ENCODE measurements at regions not wholly inside any gene's neighbourhood (a gene's known extent, or its start where the extent isn't known, plus 50 kb on each side); places are given as distances from the start of the nearest gene placed in this dataset.

- H3K4me1 ChIP-seq (ENCODE audit: control insufficient read depth, insufficient read depth, low read length): no peaks in the 10 kb centered on the region
- H3K9ac ChIP-seq (ENCODE audit: control insufficient read depth, insufficient read depth, low read length): no peak overlapping the region
- CTCF ChIA-PET: no interaction called here
- SMC1A ChIA-PET (ENCODE audit: uncharacterized antibody, unreplicated experiment): no interaction called here
- no peaks in the 10 kb centered on the region for H3K27me3 ChIP-seq (replicated peaks in 1 of 2; ENCODE audit: control insufficient read depth in 2 of 2, insufficient read depth in 2 of 2, low read length in 1 of 2)
- TF ChIP-seq RELA (IDR thresholded peaks at IDR 0.05; ENCODE audit: borderline replicate concordance, partially characterized antibody) (no peak), CBX5 (IDR thresholded peaks at IDR 0.05; ENCODE audit: low read depth) (no peak), TAF1 (IDR thresholded peaks at IDR 0.05; ENCODE audit: borderline replicate concordance, low read depth, low read length) (no peak), SPI1 (IDR thresholded peaks at IDR 0.05; ENCODE audit: borderline replicate concordance, insufficient read depth, low read depth, low read length) (no peak), ZNF274 (IDR thresholded peaks at IDR 0.05; ENCODE audit: insufficient read depth, insufficient read length) (no peak)
- H3K79me2 ChIP-seq (ENCODE audit: control insufficient read depth, insufficient read depth, low read length): no peaks in the 10 kb centered on the region
- no peak for ATAC-seq
- POLR2A ChIA-PET: no interaction called here
- in situ Hi-C loops (cut with MboI): no loop called here
- DNase-seq (ENCODE audit: low read depth, low spot score): no peak
- no peak for FAIRE-seq
- no TSS peak for BruUV-seq (replicated peaks)
- WGBS (ENCODE audit: insufficient coverage, insufficient replicate concordance, low lambda C conversion rate, missing lambda C conversion rate): 33% methylated on average over 6 of the region's 6 CpGs
- no peaks in the 10 kb centered on the region for H3K36me3 ChIP-seq (ENCODE audit: control insufficient read depth in 2 of 2, insufficient read depth in 2 of 2, low read length in 1 of 2)
- no peak overlapping the region for H3K4me3 ChIP-seq
- no peak overlapping the region for H2AFZ ChIP-seq (ENCODE audit: control insufficient read depth, low read depth, low read length)
- no peak overlapping the region for H3K27ac ChIP-seq (ENCODE audit: control insufficient read depth, insufficient read depth)
- no peak overlapping the region for H3K4me2 ChIP-seq (ENCODE audit: control insufficient read depth, insufficient read depth)
- no peaks in the 10 kb centered on the region for H4K20me1 ChIP-seq (ENCODE audit: control insufficient read depth, insufficient read depth)
- no peaks in the 10 kb centered on the region for H3K9me3 ChIP-seq (replicated peaks; ENCODE audit: control insufficient read depth, insufficient read depth, low read length)
- RAD21 ChIA-PET (ENCODE audit: unreplicated experiment): no interaction called here
- intact Hi-C loops (cut with micrococcal nuclease; ENCODE audit: unreplicated experiment): no loop called here
Observed at GRCh38 chr6:92174398-92175073, 1244.8 kb downstream of the EPHA7 start.

- DNase-seq (ENCODE audit: low read depth, low spot score) (no peak), FAIRE-seq (no peak), ATAC-seq (no peak)
- no peaks in the 10 kb centered on the region for H3K9me3 ChIP-seq (replicated peaks; ENCODE audit: control insufficient read depth, insufficient read depth, low read length)
- no TSS peak for BruUV-seq (replicated peaks)
- H3K79me2 ChIP-seq (ENCODE audit: control insufficient read depth, insufficient read depth, low read length): no peaks in the 10 kb centered on the region
- ChIA-PET CTCF (no interaction called here), POLR2A (no interaction called here), SMC1A (ENCODE audit: uncharacterized antibody, unreplicated experiment) (interaction anchor here (0.7 kb wide), 1 partner anchor 10 kb away, joined by 4 read pairs; no protein-coding TSS in a partner anchor), RAD21 (ENCODE audit: unreplicated experiment) (no interaction called here)
- no peak overlapping the region for H3K4me3 ChIP-seq
- no peaks in the 10 kb centered on the region for H3K36me3 ChIP-seq (ENCODE audit: control insufficient read depth in 2 of 2, insufficient read depth in 2 of 2, low read length in 1 of 2)
- H2AFZ ChIP-seq (ENCODE audit: control insufficient read depth, low read depth, low read length): no peak overlapping the region
- no peak overlapping the region for H3K27ac ChIP-seq (ENCODE audit: control insufficient read depth, insufficient read depth)
- H3K9ac ChIP-seq (ENCODE audit: control insufficient read depth, insufficient read depth, low read length): no peak overlapping the region
- H3K27me3 ChIP-seq (replicated peaks in 1 of 2; ENCODE audit: control insufficient read depth in 2 of 2, insufficient read depth in 2 of 2, low read length in 1 of 2): no peaks in the 10 kb centered on the region
- whole genome bisulfite sequencing (ENCODE audit: insufficient coverage, insufficient replicate concordance, low lambda C conversion rate, missing lambda C conversion rate): 11% methylated on average over 1 of the region's 1 CpG
- no peaks in the 10 kb centered on the region for H3K4me1 ChIP-seq (ENCODE audit: control insufficient read depth, insufficient read depth, low read length)
- in situ Hi-C loops (cut with MboI) (no loop called here), intact Hi-C loops (cut with micrococcal nuclease; ENCODE audit: unreplicated experiment) (no loop called here)
- no peak overlapping the region for H3K4me2 ChIP-seq (ENCODE audit: control insufficient read depth, insufficient read depth)
- no peaks in the 10 kb centered on the region for H4K20me1 ChIP-seq (ENCODE audit: control insufficient read depth, insufficient read depth)
- TF ChIP-seq TCF12 (IDR thresholded peaks at IDR 0.05; ENCODE audit: low read depth, low read length): no peak
- no peak for TF ChIP-seq NRF1 (conservative IDR thresholded peaks at IDR 0.05; ENCODE audit: low read depth, low read length)
- no peak for TF ChIP-seq RAD51 (IDR thresholded peaks at IDR 0.05)
- TF ChIP-seq TCF3 (IDR thresholded peaks at IDR 0.05; ENCODE audit: borderline replicate concordance, insufficient read depth, low read depth, low read length): no peak
- no peak for TF ChIP-seq RELB (IDR thresholded peaks at IDR 0.05; ENCODE audit: low read depth)
- TF ChIP-seq, protein P1, sequence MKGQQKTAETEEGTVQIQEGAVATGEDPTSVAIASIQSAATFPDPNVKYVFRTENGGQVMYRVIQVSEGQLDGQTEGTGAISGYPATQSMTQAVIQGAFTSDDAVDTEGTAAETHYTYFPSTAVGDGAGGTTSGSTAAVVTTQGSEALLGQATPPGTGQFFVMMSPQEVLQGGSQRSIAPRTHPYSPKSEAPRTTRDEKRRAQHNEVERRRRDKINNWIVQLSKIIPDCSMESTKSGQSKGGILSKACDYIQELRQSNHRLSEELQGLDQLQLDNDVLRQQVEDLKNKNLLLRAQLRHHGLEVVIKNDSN (IDR thresholded peaks at IDR 0.05; ENCODE audit: borderline replicate concordance, extremely low read length, insufficient read depth, low read depth, low read length): no peak
- no peak for TF ChIP-seq SMAD5 (IDR thresholded peaks at IDR 0.05; ENCODE audit: low read depth)
- no peak for TF ChIP-seq STAT1 (conservative IDR thresholded peaks at IDR 0.05)
- TF ChIP-seq MEF2A (IDR thresholded peaks at IDR 0.05; ENCODE audit: insufficient read depth, low read depth, low read length): no peak
- no peak for TF ChIP-seq PAX5 (IDR thresholded peaks at IDR 0.05; ENCODE audit: borderline replicate concordance, low read depth, low read length)
Observed at GRCh38 chr6:92169506-92169905, 1249.9 kb downstream of the EPHA7 start.

Data from GM12878 (cell line).